Right atrium auricular region (tissue), 2 donors: ENCODE measurements at regions not wholly inside any gene's neighbourhood (a gene's known extent, or its start where the extent isn't known, plus 50 kb on each side); places are given as distances from the start of the nearest gene placed in this dataset.
A peak's percentile ranks its signal among the peaks of the same experiment; 100 is the strongest.

ENCODE experiments used
- DNase-seq: peaks from one replicate; pipeline ENCODE4 v3.0.0-alpha.2; 2019; ENCODE audit warnings: low spot score
- H3K27ac ChIP-seq, 2 donors: fragments of 200-600 bp; sonication (generic); 1 replicate in 1 of 2; 2 replicates in 1 of 2; pipeline ENCODE4 v1.5.1; 2016 to 2019
- H3K27me3 ChIP-seq, 2 donors: fragments of 200-600 bp; sonication (generic); one replicate each; pipeline versions ENCODE4 v1.5.1 to v1.6.0; 2017 to 2019
- H3K36me3 ChIP-seq: fragments of 200-600 bp; sonication (generic); one replicate; pipeline ENCODE4 v1.5.1; 2016
- H3K4me1 ChIP-seq, 2 donors: fragments of 200-600 bp; sonication (generic); one replicate each; pipeline versions ENCODE4 v1.5.1 to v1.6.0; 2017 to 2019
- H3K4me3 ChIP-seq, 2 donors: fragments of 200-600 bp; sonication (generic); 1 replicate in 1 of 2; 2 replicates in 1 of 2; pipeline ENCODE4 v1.5.1; 2017 to 2019; ENCODE audit warnings: mild to moderate bottlenecking in 1 of 2, moderate library complexity in 1 of 2
- H3K9me3 ChIP-seq, 2 donors: fragments of 200-600 bp; sonication (generic); one replicate each; pipeline ENCODE4 v1.5.1; 2019
- CTCF ChIP-seq, 2 donors: fragments of 200-600 bp; sonication (generic); IDR thresholded peaks; one replicate each; pipeline ENCODE4 v1.5.1; 2019; ENCODE audit warnings: antibody characterized with exemption in 2 of 2

DNA sequence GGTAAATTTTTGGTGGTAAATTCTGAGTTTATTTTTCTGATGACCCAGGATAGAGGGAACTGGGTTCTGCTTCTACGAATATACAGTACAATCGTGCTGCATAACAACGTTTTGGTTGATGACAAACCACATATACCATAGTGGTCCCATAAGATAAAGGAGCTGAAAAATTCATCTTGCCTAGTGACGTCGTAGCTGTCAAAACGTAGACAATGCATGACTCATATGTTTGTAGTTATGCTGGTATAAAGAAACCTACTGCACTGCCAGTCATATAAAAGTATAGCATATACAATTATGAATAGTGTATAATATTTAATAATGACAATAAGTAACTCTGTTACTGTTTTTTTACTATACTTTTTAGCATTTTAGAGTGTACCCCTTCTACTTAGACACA, 244.0 kb downstream of the GAS1 start:
- no peak for TF ChIP-seq CTCF (IDR thresholded peaks at IDR 0.05)
- peaks cover 0 to 26% of the 10 kb centered on the region in 2 donors for H3K4me1 ChIP-seq
- no peaks in the 10 kb centered on the region for H3K27me3 ChIP-seq
- no peak for DNase-seq
- no peaks in the 10 kb centered on the region for H3K9me3 ChIP-seq
- no peak overlapping the region for H3K4me3 ChIP-seq
- no peak overlapping the region for H3K27ac ChIP-seq
- H3K36me3 ChIP-seq = no peaks in the 10 kb centered on the region

- Histone ChIP-seq H3K4me1 (peaks cover 0 to 30% of the 10 kb centered on the region in 2 donors), H3K27me3 (no peaks in the 10 kb centered on the region), H3K4me3 (no peak overlapping the region), H3K36me3 (no peaks in the 10 kb centered on the region), H3K9me3 (no peaks in the 10 kb centered on the region), H3K27ac (peak overlapping the region in 1 of 2 donors; percentile 57)
- DNase-seq = peak; percentile 85
- TF ChIP-seq CTCF (IDR thresholded peaks at IDR 0.05) = no peak
Observed at GRCh38 chr9:86700629-86701028, 246.7 kb downstream of the GAS1 start.

DNA sequence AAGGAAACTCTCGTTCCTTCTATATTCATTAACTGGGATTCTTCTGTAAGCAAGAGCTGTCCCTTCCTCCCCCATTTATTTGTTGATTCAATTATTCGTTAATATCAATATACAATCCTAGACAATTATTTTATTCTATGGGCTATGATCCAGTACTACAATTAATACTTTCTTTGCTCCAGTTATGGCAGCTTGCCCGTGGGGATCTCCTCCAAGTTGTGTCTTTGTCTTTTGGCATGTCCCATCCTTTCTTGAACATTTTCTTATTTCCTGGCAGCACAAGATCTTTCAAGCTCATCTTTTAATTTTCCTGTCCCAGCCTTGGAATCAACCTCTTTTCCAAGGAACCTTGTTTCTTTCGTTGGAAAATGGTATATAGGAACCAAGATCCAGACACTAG, 249.3 kb downstream of the GAS1 start:
- H3K27ac ChIP-seq = no peak overlapping the region
- H3K4me1 ChIP-seq = peaks cover 0 to 31% of the 10 kb centered on the region in 2 donors
- H3K9me3 ChIP-seq = no peaks in the 10 kb centered on the region
- no peaks in the 10 kb centered on the region for H3K36me3 ChIP-seq
- TF ChIP-seq CTCF (IDR thresholded peaks at IDR 0.05) = no peak
- no peak overlapping the region for H3K4me3 ChIP-seq
- H3K27me3 ChIP-seq = no peaks in the 10 kb centered on the region
- DNase-seq = no peak

DNA sequence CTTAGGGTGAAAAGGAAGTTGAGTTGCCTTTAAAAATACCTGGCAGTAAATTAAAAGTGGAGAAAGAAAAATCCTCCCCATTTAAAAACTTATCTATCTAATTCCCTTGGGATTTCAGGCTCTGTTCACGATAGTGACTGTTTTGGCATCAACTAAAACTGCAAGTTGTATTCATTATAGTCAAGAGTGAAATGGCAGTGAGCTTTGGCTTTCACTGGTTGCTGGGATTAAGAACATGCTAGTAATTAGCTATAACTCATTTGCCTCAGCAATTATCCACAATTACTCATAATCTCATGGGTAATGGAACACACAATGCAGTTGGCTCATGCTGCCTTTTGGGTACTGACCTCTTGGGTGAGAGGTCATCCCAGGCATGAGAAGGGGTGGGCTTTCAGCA, 250.1 kb downstream of the GAS1 start:
- Histone ChIP-seq H3K4me1 (peaks cover 0 to 31% of the 10 kb centered on the region in 2 donors), H3K4me3 (no peak overlapping the region), H3K36me3 (no peaks in the 10 kb centered on the region), H3K9me3 (no peaks in the 10 kb centered on the region), H3K27me3 (no peaks in the 10 kb centered on the region), H3K27ac (no peak overlapping the region)
- no peak for DNase-seq
- no peak for TF ChIP-seq CTCF (IDR thresholded peaks at IDR 0.05)

DNA sequence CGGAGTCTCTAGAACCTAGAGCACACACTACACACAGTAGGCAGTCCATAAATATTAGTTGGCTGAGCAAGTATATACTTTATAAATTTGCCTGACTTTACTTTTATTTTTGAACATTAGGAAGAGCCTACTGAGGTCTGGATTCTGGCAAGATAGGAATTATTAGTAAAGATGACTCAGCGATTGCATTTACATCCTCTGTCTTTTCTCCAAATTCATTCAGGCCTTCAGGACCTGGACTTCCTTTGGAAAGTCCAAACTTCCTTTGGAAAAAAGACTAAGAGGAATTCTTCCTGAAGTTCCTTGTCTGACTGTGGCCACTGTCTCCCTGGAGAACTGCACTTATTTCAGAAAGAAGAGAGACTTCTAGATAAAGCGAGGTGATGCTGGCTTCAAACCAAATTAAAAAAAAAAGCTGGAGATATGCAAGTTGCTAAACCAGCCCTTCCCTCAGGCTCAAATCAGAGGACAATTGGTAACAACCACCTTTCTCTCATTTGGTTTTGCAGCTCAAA, 251.3 kb downstream of the GAS1 start:
- Histone ChIP-seq H3K4me3 (no peak overlapping the region), H3K9me3 (no peaks in the 10 kb centered on the region)
- no peak for TF ChIP-seq CTCF (IDR thresholded peaks at IDR 0.05)

GRCh38 chr9:86690034-86690433, 257.3 kb downstream of the GAS1 start:
- no peak for TF ChIP-seq CTCF (IDR thresholded peaks at IDR 0.05)

More for the DNA sequence above, 251.3 kb downstream of the GAS1 start:
- Histone ChIP-seq H3K27ac (peak overlapping the region in 1 of 2 donors; percentile 12), H3K27me3 (no peaks in the 10 kb centered on the region), H3K36me3 (no peaks in the 10 kb centered on the region), H3K4me1 (peaks cover 0 to 24% of the 10 kb centered on the region in 2 donors)
- DNase-seq = no peak

More at GRCh38 chr9:86690034-86690433, 257.3 kb downstream of the GAS1 start:
- Histone ChIP-seq H3K4me3 (no peak overlapping the region), H3K9me3 (no peaks in the 10 kb centered on the region), H3K27me3 (no peaks in the 10 kb centered on the region), H3K4me1 (no peaks in the 10 kb centered on the region), H3K36me3 (no peaks in the 10 kb centered on the region), H3K27ac (no peak overlapping the region)
- no peak for DNase-seq
